HG03439 (cell line): ENCODE measurements at regions not wholly inside any gene's neighbourhood (a gene's known extent, or its start where the extent isn't known, plus 50 kb on each side); places are given as distances from the start of the nearest gene placed in this dataset.
"Not testable (repeated sequence)": the region's sequence is repeated elsewhere in the genome, so short reads cannot be mapped to it uniquely, and the experiment has no call there.

Experiments used
- ATAC-seq: cut with Tn5 transposase; IDR thresholded peaks from one replicate; pipeline ENCODE4 v1.9.1; 2021; ENCODE audit warnings: mild to moderate bottlenecking, moderate library complexity; ENCODE audit not compliant: unreplicated experiment

- no peak for ATAC-seq
These were observed 56.1 kb upstream of the TMEM132D start for GRCh38 chr12:129959889-129960288.

GRCh38 chr12:129961091-129961490 is 57.3 kb upstream of the TMEM132D start:
- no peak for ATAC-seq

DNA sequence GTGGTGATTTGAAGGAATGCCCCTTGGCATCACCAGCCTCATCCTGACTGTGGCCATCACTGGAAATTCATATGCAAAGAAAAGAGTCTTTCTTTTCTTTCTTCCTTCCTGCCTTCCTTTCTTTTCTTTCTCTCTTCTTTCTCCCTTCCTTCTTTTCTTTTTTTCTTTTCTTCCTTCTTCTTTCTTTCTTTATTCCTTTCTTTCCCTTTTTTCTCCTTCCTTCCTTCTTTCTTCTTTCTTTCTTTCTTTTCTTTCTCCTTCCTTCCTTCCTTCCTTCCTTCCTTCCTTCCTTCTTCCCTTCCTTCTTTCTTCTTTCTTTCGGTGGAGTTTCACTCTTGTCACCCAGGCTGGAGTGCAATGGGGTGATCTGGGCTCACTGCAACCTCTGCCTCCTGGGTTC is 58.0 kb upstream of the TMEM132D start:
- ATAC-seq = no peak

GRCh38 chr12:129964300-129964699 is 60.5 kb upstream of the TMEM132D start:
- no peak for ATAC-seq

GRCh38 chr12:129964826-129965457 is 61.1 kb upstream of the TMEM132D start:
- no peak for ATAC-seq

DNA sequence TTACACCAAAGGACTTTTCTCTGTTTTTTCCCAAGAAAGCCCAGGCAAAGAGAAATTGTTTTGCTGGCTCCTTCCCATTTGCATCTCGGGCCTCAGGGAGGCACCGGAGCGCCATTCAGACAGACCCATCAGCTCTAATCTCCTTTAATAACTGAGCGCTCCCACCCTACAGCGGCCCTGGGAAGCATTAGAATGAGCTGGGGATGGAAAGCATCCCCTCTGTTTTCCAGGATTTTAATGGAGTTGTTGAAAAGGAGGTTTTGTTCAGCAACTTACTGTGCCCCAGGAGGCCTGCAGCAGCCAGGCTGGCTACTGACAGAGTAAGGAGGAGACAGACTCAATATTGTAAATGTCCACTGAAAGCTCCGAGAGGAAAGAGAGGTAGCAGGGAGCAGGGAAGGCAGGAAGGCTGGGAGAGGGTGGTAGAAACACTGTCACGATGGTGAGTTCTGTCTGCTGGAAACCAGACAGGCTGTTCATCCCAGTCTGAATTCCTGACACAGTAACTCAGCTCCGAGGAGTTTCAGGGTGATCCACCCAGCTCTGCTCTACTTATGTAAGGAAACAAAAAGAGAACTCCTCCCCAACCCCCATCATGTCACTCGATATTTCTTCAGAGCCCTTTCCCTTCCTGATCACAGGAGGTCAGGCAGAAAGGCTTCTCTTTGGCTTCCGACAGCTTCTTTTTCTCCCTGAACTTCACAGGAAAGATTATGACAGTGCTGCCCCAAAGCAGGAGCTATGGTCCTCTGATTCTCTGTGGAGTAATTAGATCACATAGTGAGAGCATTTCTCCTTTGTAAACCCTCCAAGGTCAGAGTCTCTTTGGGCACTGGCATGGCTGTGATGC is 62.5 kb upstream of the TMEM132D start:
- ATAC-seq = no peak

GRCh38 chr12:129971721-129972120 is 67.9 kb upstream of the TMEM132D start:
- no peak for ATAC-seq

GRCh38 chr12:129973236-129973961 is 69.6 kb upstream of the TMEM132D start:
- ATAC-seq = no peak

- ATAC-seq = no peak
These were observed 80.3 kb upstream of the TMEM132D start for GRCh38 chr12:129984106-129984505.

- ATAC-seq = no peak
These were observed 84.0 kb upstream of the TMEM132D start for GRCh38 chr12:129987841-129988240.

GRCh38 chr12:129994634-129995033 is 90.8 kb upstream of the TMEM132D start:
- ATAC-seq = no peak

DNA sequence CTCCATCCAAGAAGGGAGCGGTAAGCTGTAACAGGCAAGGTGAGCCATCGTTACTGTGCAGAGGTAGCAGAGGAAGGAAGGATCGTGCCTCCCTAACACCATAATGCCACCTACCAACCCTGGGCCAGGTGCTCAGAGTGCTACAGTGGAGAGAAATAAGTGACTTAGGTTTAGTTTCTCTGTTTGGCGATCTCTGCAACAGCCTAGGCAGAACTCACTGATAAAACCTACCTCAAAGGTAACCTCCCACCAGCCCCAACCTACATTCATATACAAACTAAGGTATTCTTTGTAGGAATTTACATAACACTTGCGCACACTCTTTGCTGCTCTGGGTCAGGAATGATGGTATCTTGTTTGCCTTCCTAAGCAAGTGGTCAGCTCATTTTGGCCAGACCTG is 93.4 kb upstream of the TMEM132D start:
- ATAC-seq = no peak

GRCh38 chr12:130004310-130004877 is 100.6 kb upstream of the TMEM132D start:
- not testable (repeated sequence) for ATAC-seq

- no peak for ATAC-seq
These were observed 103.9 kb upstream of the TMEM132D start for GRCh38 chr12:130007771-130008170.

- ATAC-seq = no peak
These were observed 104.4 kb upstream of the TMEM132D start for GRCh38 chr12:130008241-130008640.

DNA sequence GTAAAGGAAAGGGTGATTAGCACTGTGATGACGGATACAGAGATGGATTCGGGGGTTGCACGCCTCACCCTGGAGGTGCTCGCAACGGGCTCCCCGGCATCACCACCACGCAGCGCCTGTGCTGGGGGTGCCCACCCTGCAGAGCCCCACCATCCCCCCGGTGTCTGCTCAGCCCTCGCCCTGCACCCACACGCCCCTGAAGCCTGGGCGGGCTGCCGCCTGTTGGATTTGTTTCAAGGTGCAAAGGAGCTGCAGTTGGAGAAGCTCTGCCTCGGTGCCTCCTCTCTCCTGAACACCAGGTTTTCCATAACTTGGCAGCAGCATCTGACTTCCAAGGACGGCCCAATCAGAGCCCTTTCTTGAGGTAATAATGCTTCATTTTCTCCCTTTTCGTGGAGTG is 106.1 kb upstream of the TMEM132D start:
- no peak for ATAC-seq

GRCh38 chr12:130011611-130012385 is 108.0 kb upstream of the TMEM132D start:
- no peak for ATAC-seq

- no peak for ATAC-seq
These were observed 110.1 kb upstream of the TMEM132D start for GRCh38 chr12:130013771-130014484.

GRCh38 chr12:130014485-130014807 is 110.6 kb upstream of the TMEM132D start:
- no peak for ATAC-seq

- ATAC-seq = no peak
These were observed 112.4 kb upstream of the TMEM132D start for GRCh38 chr12:130016194-130016593.
